GM23338 (cell line): ENCODE measurements at regions not wholly inside any gene's neighbourhood (a gene's known extent, or its start where the extent isn't known, plus 50 kb on each side); places are given as distances from the start of the nearest gene placed in this dataset.
A peak's percentile ranks its signal among the peaks of the same experiment; 100 is the strongest.

ENCODE experiments used
- ATAC-seq: fragments of 200-7000 bp; cut with Tn5 transposase; 3 replicates; pipeline ENCODE4 v1.9.1; 2020
- DNase-seq: peaks from one replicate; pipeline ENCODE4 v3.0.0-alpha.2; 2015; ENCODE audit warnings: low spot score
- H2AFZ ChIP-seq: fragments of 200-600 bp; sonication (generic); 2 replicates; pipeline ENCODE4 v1.8.0; 2016; ENCODE audit warnings: antibody characterized with exemption, mild to moderate bottlenecking, moderate library complexity
- H3F3A ChIP-seq: fragments of 200-600 bp; sonication (generic); replicated peaks from 2 replicates; pipeline ENCODE4 v1.8.0; 2017; ENCODE audit warnings: antibody characterized with exemption, mixed run types, low read depth
- H3K27ac ChIP-seq: fragments of 200-600 bp; sonication (generic); 2 replicates; pipeline ENCODE4 v1.6.1; 2016; ENCODE audit warnings: low read depth
- H3K27me3 ChIP-seq: fragments of 200-600 bp; sonication (generic); 2 replicates; pipeline ENCODE4 v1.8.0; 2016; ENCODE audit warnings: mild to moderate bottlenecking, mixed run types, moderate library complexity; ENCODE audit not compliant: insufficient read depth
- H3K36me3 ChIP-seq: fragments of 200-600 bp; sonication (generic); 2 replicates; pipeline ENCODE4 v1.8.0; 2016; ENCODE audit warnings: mild to moderate bottlenecking; ENCODE audit not compliant: insufficient read depth
- H3K4me1 ChIP-seq: fragments of 200-600 bp; sonication (generic); 2 replicates; pipeline ENCODE4 v1.8.0; 2016; ENCODE audit warnings: mild to moderate bottlenecking, moderate library complexity; ENCODE audit not compliant: insufficient read depth
- H3K4me2 ChIP-seq: fragments of 200-600 bp; sonication (generic); 2 replicates; pipeline ENCODE4 v1.7.1; 2017; ENCODE audit warnings: mixed run types
- H3K4me3 ChIP-seq: fragments of 200-600 bp; sonication (generic); 2 replicates; pipeline ENCODE4 v1.6.1; 2016; ENCODE audit warnings: mixed run types
- H3K79me2 ChIP-seq: fragments of 200-600 bp; sonication (generic); replicated peaks from 2 replicates; pipeline ENCODE4 v1.8.0; 2017; ENCODE audit warnings: mild to moderate bottlenecking; ENCODE audit not compliant: insufficient read depth
- H3K9me2 ChIP-seq: fragments of 200-600 bp; sonication (generic); 2 replicates; pipeline ENCODE4 v1.8.0; 2017; ENCODE audit not compliant: insufficient read depth
- H4K20me1 ChIP-seq: fragments of 200-600 bp; sonication (generic); replicated peaks from 2 replicates; pipeline ENCODE4 v1.8.0; 2017; ENCODE audit warnings: mild to moderate bottlenecking; ENCODE audit not compliant: insufficient read depth
- H3K27ac Mint-ChIP-seq: 2 replicates; pipeline ENCODE4 v1.8.0; 2020; ENCODE audit warnings: inconsistent platforms, mild to moderate bottlenecking, moderate library complexity, mixed read lengths
- H3K27me3 Mint-ChIP-seq: 3 replicates; pipeline ENCODE4 v1.8.0; 2022; ENCODE audit warnings: low read depth, mild to moderate bottlenecking, moderate library complexity, mixed read lengths, inconsistent platforms; ENCODE audit not compliant: insufficient read depth, poor library complexity
- H3K36me3 Mint-ChIP-seq: 3 replicates; pipeline ENCODE4 v1.8.0; 2021; ENCODE audit warnings: low read depth, mild to moderate bottlenecking, inconsistent platforms, moderate library complexity, mixed read lengths
- H3K4me1 Mint-ChIP-seq: 3 replicates; pipeline ENCODE4 v1.8.0; 2020; ENCODE audit warnings: mild to moderate bottlenecking, inconsistent platforms, mixed read lengths
- H3K4me3 Mint-ChIP-seq: 3 replicates; pipeline ENCODE4 v1.8.0; 2021; ENCODE audit warnings: moderate library complexity, mild to moderate bottlenecking, inconsistent platforms, mixed read lengths
- H3K9me3 Mint-ChIP-seq: 3 replicates; pipeline ENCODE4 v1.8.0; 2020; ENCODE audit warnings: moderate library complexity, mild to moderate bottlenecking, inconsistent platforms, mixed read lengths
- CREB1 ChIP-seq: fragments of 250-450 bp; sonication (Bioruptor Pico); IDR thresholded peaks from 2 replicates; pipeline ENCODE4 v1.5.0; 2020; ENCODE audit warnings: low read depth, mild to moderate bottlenecking, moderate library complexity
- CTCF ChIP-seq, 2 experiments: fragments of 200-600 bp in 1 of 2; sonication (generic) in 1 of 2; conservative IDR thresholded peaks; 2 replicates each; pipeline versions ENCODE4 v1.5.1 to v1.6.1; 2016 to 2017; ENCODE audit warnings: antibody characterized with exemption in 2 of 2, low read depth in 2 of 2, mild to moderate bottlenecking in 2 of 2, moderate library complexity in 1 of 2
- JUNB ChIP-seq: IDR thresholded peaks from one replicate; pipeline ENCODE4 v1.6.1; 2016; ENCODE audit warnings: antibody characterized with exemption; ENCODE audit not compliant: unreplicated experiment
- NANOG ChIP-seq: IDR thresholded peaks from 2 replicates; pipeline ENCODE4 v1.6.1; 2016; ENCODE audit warnings: antibody characterized with exemption, borderline replicate concordance
- STAT1 ChIP-seq: IDR thresholded peaks from one replicate; pipeline ENCODE4 v1.6.1; 2016; ENCODE audit warnings: antibody characterized with exemption; ENCODE audit not compliant: unreplicated experiment
- ZNF114 ChIP-seq: fragments of 250-450 bp; sonication (Bioruptor Pico); IDR thresholded peaks from 2 replicates; pipeline ENCODE4 v1.5.0; 2020; ENCODE audit warnings: mild to moderate bottlenecking, moderate library complexity
- ZNF462 ChIP-seq: fragments of 250-450 bp; sonication (Bioruptor Pico); IDR thresholded peaks from 2 replicates; pipeline ENCODE4 v1.5.0; 2020; ENCODE audit warnings: mild to moderate bottlenecking, moderate library complexity

- TF ChIP-seq ZNF462 = no peak
- TF ChIP-seq STAT1 = no peak
- TF ChIP-seq NANOG = no peak
Observed at GRCh38 chr1:60977661-60978060, 104.7 kb upstream of the NFIA start (continued).

GRCh38 chr1:60974524-60975372 is 107.6 kb upstream of the NFIA start:
- H3K27ac Mint-ChIP-seq = no peak overlapping the region
- Histone ChIP-seq H3K27me3 (no peaks in the 10 kb centered on the region), H3K4me1 (peaks cover 6% of the 10 kb centered on the region), H3F3A (no peaks in the 10 kb centered on the region), H3K27ac (no peak overlapping the region), H3K36me3 (no peaks in the 10 kb centered on the region), H4K20me1 (no peaks in the 10 kb centered on the region), H3K79me2 (no peaks in the 10 kb centered on the region), H2AFZ (no peak overlapping the region), H3K9me2 (peaks cover 4% of the 10 kb centered on the region; the same call in 1 of the 2 replicates), H3K4me3 (no peak overlapping the region), H3K4me2 (no peak overlapping the region)
- H3K27me3 Mint-ChIP-seq = peaks cover 7% of the 10 kb centered on the region
- H3K4me1 Mint-ChIP-seq = peaks cover 27% of the 10 kb centered on the region
- no peak overlapping the region for H3K4me3 Mint-ChIP-seq
- no peaks in the 10 kb centered on the region; the same call in 2 of the 3 replicates for H3K9me3 Mint-ChIP-seq
- DNase-seq = no peak
- ATAC-seq = peak; percentile 42; the same call in 2 of the 3 replicates
- no peaks in the 10 kb centered on the region for H3K36me3 Mint-ChIP-seq
- TF ChIP-seq CREB1 (CRISPR knock-in tag) (no peak), JUNB (no peak), ZNF114 (no peak), CTCF (conservative IDR thresholded peaks at IDR 0.05; ENCODE audit: low read depth in 2 of 2) (no peak), ZNF462 (no peak)
